ENCODE measurements at regions not wholly inside any gene's neighbourhood (a gene's known extent, or its start where the extent isn't known, plus 50 kb on each side); places are given as distances from the start of the nearest gene placed in this dataset.

GRCh38 chr4:155526452-155527169 lies 140.0 kb upstream of the GUCY1A1 start:
- Histone ChIP-seq H3K4me3 (ENCODE audit: low read length in 2 of 2) (no peak overlapping the region), H3K27me3 (ENCODE audit: insufficient read depth, low read length) (no peaks in the 10 kb centered on the region), H3K27ac (ENCODE audit: low read depth, low read length) (no peak overlapping the region), H3K36me3 (ENCODE audit: insufficient read depth, low read length) (no peaks in the 10 kb centered on the region), H3K4me1 (ENCODE audit: insufficient read depth, low read length) (no peaks in the 10 kb centered on the region), H3K9me3 (ENCODE audit: control insufficient read depth in 1 of 2, low read length in 2 of 2) (no peaks in the 10 kb centered on the region)
- ChIA-PET CTCF (ENCODE audit: partially characterized antibody) (no interaction called here), POLR2A (ENCODE audit: partially characterized antibody) (no interaction called here)
- intact Hi-C loops (cut with micrococcal nuclease) = no loop called here
- Mint-ChIP-seq H3K27ac (no peak overlapping the region), H3K9me3 (peaks cover 0 to 6% (median 0%) of the 10 kb centered on the region in 8 donors), H3K4me3 (no peak overlapping the region), H3K36me3 (no peaks in the 10 kb centered on the region), H3K27me3 (peaks cover 2% of the 10 kb centered on the region in 2 donors), H3K4me1 (no peaks in the 10 kb centered on the region)
- DNase-seq = no peak

- no peaks in the 10 kb centered on the region for H3K4me1 Mint-ChIP-seq
- H3K9me3 Mint-ChIP-seq = peaks cover 0 to 7% (median 2%) of the 10 kb centered on the region in 8 donors
- no peaks in the 10 kb centered on the region for H3K36me3 ChIP-seq (ENCODE audit: insufficient read depth, low read length)
- no peak overlapping the region for H3K27ac Mint-ChIP-seq
- no peak for DNase-seq
- peaks cover 2% of the 10 kb centered on the region in 2 donors for H3K27me3 Mint-ChIP-seq
- intact Hi-C loops (cut with micrococcal nuclease) = no loop called here
- no peak overlapping the region for H3K4me3 Mint-ChIP-seq
- CTCF ChIA-PET (ENCODE audit: partially characterized antibody) = no interaction called here
- H3K4me3 ChIP-seq (ENCODE audit: low read length in 2 of 2) = no peak overlapping the region
- POLR2A ChIA-PET (ENCODE audit: partially characterized antibody) = no interaction called here
- H3K4me1 ChIP-seq (ENCODE audit: insufficient read depth, low read length) = no peaks in the 10 kb centered on the region
- no peaks in the 10 kb centered on the region for H3K36me3 Mint-ChIP-seq
- no peak overlapping the region for H3K27ac ChIP-seq (ENCODE audit: low read depth, low read length)
- H3K9me3 ChIP-seq (ENCODE audit: control insufficient read depth in 1 of 2, low read length in 2 of 2) = no peaks in the 10 kb centered on the region
- H3K27me3 ChIP-seq (ENCODE audit: insufficient read depth, low read length) = no peaks in the 10 kb centered on the region
Observed at GRCh38 chr4:155524926-155525455, 141.7 kb upstream of the GUCY1A1 start.

- Histone ChIP-seq H3K36me3 (ENCODE audit: insufficient read depth, low read length) (no peaks in the 10 kb centered on the region), H3K4me1 (ENCODE audit: insufficient read depth, low read length) (no peaks in the 10 kb centered on the region), H3K4me3 (ENCODE audit: low read length in 2 of 2) (no peak overlapping the region), H3K27me3 (ENCODE audit: insufficient read depth, low read length) (no peaks in the 10 kb centered on the region), H3K9me3 (ENCODE audit: control insufficient read depth in 1 of 2, low read length in 2 of 2) (no peaks in the 10 kb centered on the region), H3K27ac (ENCODE audit: low read depth, low read length) (no peak overlapping the region)
- DNase-seq = no peak
- CTCF ChIA-PET (ENCODE audit: partially characterized antibody) = interaction anchor here (1.0 kb wide), 1 partner anchor 22 kb away, joined by 3 read pairs; no protein-coding TSS in a partner anchor
- Mint-ChIP-seq H3K4me1 (no peaks in the 10 kb centered on the region), H3K27me3 (peaks cover 2% of the 10 kb centered on the region in 2 donors), H3K9me3 (peaks cover 0 to 7% (median 2%) of the 10 kb centered on the region in 8 donors), H3K4me3 (no peak overlapping the region), H3K36me3 (no peaks in the 10 kb centered on the region), H3K27ac (no peak overlapping the region)
- POLR2A ChIA-PET (ENCODE audit: partially characterized antibody) = no interaction called here
- intact Hi-C loops (cut with micrococcal nuclease) = no loop called here
Observed at GRCh38 chr4:155523358-155523757, 143.3 kb upstream of the GUCY1A1 start.

- POLR2A ChIA-PET (ENCODE audit: partially characterized antibody) = no interaction called here
- DNase-seq = no peak
- Mint-ChIP-seq H3K27ac (no peak overlapping the region), H3K4me1 (no peaks in the 10 kb centered on the region), H3K9me3 (peaks cover 0 to 7% (median 2%) of the 10 kb centered on the region in 8 donors), H3K36me3 (no peaks in the 10 kb centered on the region), H3K4me3 (no peak overlapping the region), H3K27me3 (peaks cover 2% of the 10 kb centered on the region in 2 donors)
- CTCF ChIA-PET (ENCODE audit: partially characterized antibody) = interaction anchor here (1.0 kb wide), 1 partner anchor 21 kb away, joined by 3 read pairs; no protein-coding TSS in a partner anchor
- intact Hi-C loops (cut with micrococcal nuclease) = no loop called here
- H3K4me3 ChIP-seq (ENCODE audit: low read length in 2 of 2) = no peak overlapping the region
- H3K4me1 ChIP-seq (ENCODE audit: insufficient read depth, low read length) = no peaks in the 10 kb centered on the region
- no peak overlapping the region for H3K27ac ChIP-seq (ENCODE audit: low read depth, low read length)
- H3K36me3 ChIP-seq (ENCODE audit: insufficient read depth, low read length) = no peaks in the 10 kb centered on the region
- no peaks in the 10 kb centered on the region for H3K9me3 ChIP-seq (ENCODE audit: control insufficient read depth in 1 of 2, low read length in 2 of 2)
- H3K27me3 ChIP-seq (ENCODE audit: insufficient read depth, low read length) = no peaks in the 10 kb centered on the region
Observed at GRCh38 chr4:155522201-155522600, 144.4 kb upstream of the GUCY1A1 start.

- intact Hi-C loops (cut with micrococcal nuclease) = no loop called here
- no peak overlapping the region for H3K27ac Mint-ChIP-seq
- POLR2A ChIA-PET (ENCODE audit: partially characterized antibody) = no interaction called here
- DNase-seq = no peak
- H3K36me3 Mint-ChIP-seq = no peaks in the 10 kb centered on the region
- Histone ChIP-seq H3K27ac (ENCODE audit: low read depth, low read length) (no peak overlapping the region), H3K27me3 (ENCODE audit: insufficient read depth, low read length) (no peaks in the 10 kb centered on the region), H3K4me3 (ENCODE audit: low read length in 2 of 2) (no peak overlapping the region), H3K36me3 (ENCODE audit: insufficient read depth, low read length) (no peaks in the 10 kb centered on the region), H3K4me1 (ENCODE audit: insufficient read depth, low read length) (no peaks in the 10 kb centered on the region), H3K9me3 (ENCODE audit: control insufficient read depth in 1 of 2, low read length in 2 of 2) (no peaks in the 10 kb centered on the region)
- CTCF ChIA-PET (ENCODE audit: partially characterized antibody) = no interaction called here
- H3K9me3 Mint-ChIP-seq = peaks cover 0 to 7% (median 2%) of the 10 kb centered on the region in 8 donors
- H3K4me1 Mint-ChIP-seq = no peaks in the 10 kb centered on the region
- H3K4me3 Mint-ChIP-seq = no peak overlapping the region
- H3K27me3 Mint-ChIP-seq = peaks cover 2% of the 10 kb centered on the region in 2 donors
Observed at GRCh38 chr4:155521382-155521781, 144.6 kb upstream of the MAP9 start.

GRCh38 chr4:155515444-155516075 lies 138.8 kb upstream of the MAP9 start:
- H3K27me3 Mint-ChIP-seq = no peaks in the 10 kb centered on the region
- ChIA-PET CTCF (ENCODE audit: partially characterized antibody) (no interaction called here), POLR2A (ENCODE audit: partially characterized antibody) (no interaction called here)
- no peaks in the 10 kb centered on the region for H3K4me1 ChIP-seq (ENCODE audit: insufficient read depth, low read length)
- no peak overlapping the region for H3K4me3 Mint-ChIP-seq
- no peak for DNase-seq
- no peaks in the 10 kb centered on the region for H3K9me3 ChIP-seq (ENCODE audit: control insufficient read depth in 1 of 2, low read length in 2 of 2)
- no peak overlapping the region for H3K27ac ChIP-seq (ENCODE audit: low read depth, low read length)
- no peaks in the 10 kb centered on the region for H3K4me1 Mint-ChIP-seq
- H3K4me3 ChIP-seq (ENCODE audit: low read length in 2 of 2) = no peak overlapping the region
- no peaks in the 10 kb centered on the region for H3K36me3 Mint-ChIP-seq
- intact Hi-C loops (cut with micrococcal nuclease) = no loop called here
- no peak overlapping the region for H3K27ac Mint-ChIP-seq
- no peaks in the 10 kb centered on the region for H3K27me3 ChIP-seq (ENCODE audit: insufficient read depth, low read length)
- peaks cover 0 to 4% (median 0%) of the 10 kb centered on the region in 8 donors for H3K9me3 Mint-ChIP-seq
- H3K36me3 ChIP-seq (ENCODE audit: insufficient read depth, low read length) = no peaks in the 10 kb centered on the region

GRCh38 chr4:155514628-155515027 lies 137.9 kb upstream of the MAP9 start:
- Mint-ChIP-seq H3K4me3 (no peak overlapping the region), H3K4me1 (no peaks in the 10 kb centered on the region), H3K36me3 (no peaks in the 10 kb centered on the region), H3K27me3 (no peaks in the 10 kb centered on the region), H3K9me3 (peaks cover 0 to 6% (median 0%) of the 10 kb centered on the region in 8 donors), H3K27ac (no peak overlapping the region)
- no peak for DNase-seq
- POLR2A ChIA-PET (ENCODE audit: partially characterized antibody) = no interaction called here
- CTCF ChIA-PET (ENCODE audit: partially characterized antibody) = no interaction called here
- Histone ChIP-seq H3K4me3 (ENCODE audit: low read length in 2 of 2) (no peak overlapping the region), H3K36me3 (ENCODE audit: insufficient read depth, low read length) (no peaks in the 10 kb centered on the region), H3K4me1 (ENCODE audit: insufficient read depth, low read length) (no peaks in the 10 kb centered on the region), H3K9me3 (ENCODE audit: control insufficient read depth in 1 of 2, low read length in 2 of 2) (no peaks in the 10 kb centered on the region), H3K27me3 (ENCODE audit: insufficient read depth, low read length) (no peaks in the 10 kb centered on the region), H3K27ac (ENCODE audit: low read depth, low read length) (no peak overlapping the region)
- intact Hi-C loops (cut with micrococcal nuclease) = no loop called here

All from CD4-positive, alpha-beta memory T cell (primary cell).